IPS-11a (cell line): ENCODE measurements at regions not wholly inside any gene's neighbourhood (a gene's known extent, or its start where the extent isn't known, plus 50 kb on each side); places are given as distances from the start of the nearest gene placed in this dataset.
"Not testable (repeated sequence)": the region's sequence is repeated elsewhere in the genome, so short reads cannot be mapped to it uniquely, and the experiment has no call there.

ENCODE experiments used
- H3K4me3 ChIP-seq: one replicate; pipeline ENCODE4 v1.5.1; 2013; ENCODE audit warnings: low read depth, low read length, control low read depth

DNA sequence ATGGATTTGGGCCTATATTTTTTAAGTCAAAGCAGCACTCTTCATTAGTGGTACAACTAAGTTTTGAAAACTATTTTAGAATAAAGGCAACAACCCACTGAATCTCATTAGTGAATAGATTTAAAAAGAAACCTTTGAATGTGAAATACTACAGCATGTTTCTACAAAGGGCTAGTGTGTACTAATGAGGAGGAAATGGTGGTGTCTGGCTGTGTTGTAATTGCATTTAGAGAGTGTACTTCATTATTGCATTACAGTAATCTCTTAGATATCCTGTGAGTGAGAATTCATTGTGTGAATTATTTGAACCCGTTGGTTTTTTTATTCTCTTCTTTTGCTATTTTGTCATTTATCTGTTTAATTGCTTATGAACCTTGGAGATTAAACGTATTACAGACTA, 575.4 kb upstream of the FAM98A start:
- H3K4me3 ChIP-seq, result no peak overlapping the region

DNA sequence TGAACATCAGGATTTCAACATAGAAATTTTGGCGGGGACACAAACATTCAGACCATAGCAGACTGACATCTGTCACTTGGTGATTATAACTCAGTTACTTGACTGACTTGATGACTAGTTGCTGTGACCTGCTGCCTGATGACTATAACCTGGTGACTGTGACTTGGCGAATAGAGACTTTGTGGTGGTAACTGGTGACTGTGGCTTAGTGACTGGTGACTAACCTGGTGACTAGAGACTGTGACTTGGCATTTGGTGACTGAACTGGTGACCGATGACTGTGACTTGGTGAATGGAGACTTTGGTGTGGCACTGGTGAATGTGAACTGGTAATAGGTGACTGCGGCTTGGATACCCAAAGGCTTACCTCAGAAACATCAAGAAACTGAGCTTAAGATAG, 563.1 kb upstream of the FAM98A start:
- no peak overlapping the region for H3K4me3 ChIP-seq

DNA sequence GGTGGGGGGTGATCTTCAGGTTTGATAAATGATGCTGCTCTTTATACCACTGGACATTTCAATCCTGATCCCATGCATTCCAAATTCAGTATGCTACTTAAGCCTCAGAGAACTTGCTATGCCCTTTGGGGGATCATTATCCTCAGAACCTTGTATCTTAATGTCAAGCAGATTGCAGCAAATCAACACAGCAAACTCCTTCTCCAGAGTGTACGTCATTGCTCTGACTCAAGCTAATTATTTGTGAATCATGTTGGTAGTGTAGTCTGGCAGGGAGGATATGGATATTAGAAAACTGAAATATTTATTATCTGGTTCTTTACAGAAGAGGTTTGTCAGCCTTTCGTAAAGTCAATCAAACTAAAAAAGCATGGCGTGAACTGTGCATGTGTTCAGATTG, 562.5 kb upstream of the FAM98A start:
- H3K4me3 ChIP-seq, result no peak overlapping the region

DNA sequence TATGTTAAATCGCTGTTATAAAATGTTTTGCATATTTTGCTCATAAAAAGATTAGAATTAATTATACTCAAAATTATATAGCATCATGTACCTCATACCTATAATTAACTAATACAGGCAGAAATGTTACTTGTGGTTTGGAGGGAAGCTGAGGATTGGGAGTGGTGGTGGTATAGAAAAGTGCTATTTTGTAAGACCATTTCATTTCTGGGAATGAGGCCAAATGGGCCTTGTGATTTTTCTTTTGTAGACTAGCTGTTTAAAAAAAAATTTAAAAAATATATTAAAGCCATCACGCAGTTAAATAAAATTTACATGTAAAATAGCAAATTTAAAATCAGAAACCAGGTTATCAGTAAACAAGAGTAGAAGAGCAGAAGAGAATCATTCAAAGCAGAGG, 560.8 kb upstream of the FAM98A start:
- no peak overlapping the region for H3K4me3 ChIP-seq

DNA sequence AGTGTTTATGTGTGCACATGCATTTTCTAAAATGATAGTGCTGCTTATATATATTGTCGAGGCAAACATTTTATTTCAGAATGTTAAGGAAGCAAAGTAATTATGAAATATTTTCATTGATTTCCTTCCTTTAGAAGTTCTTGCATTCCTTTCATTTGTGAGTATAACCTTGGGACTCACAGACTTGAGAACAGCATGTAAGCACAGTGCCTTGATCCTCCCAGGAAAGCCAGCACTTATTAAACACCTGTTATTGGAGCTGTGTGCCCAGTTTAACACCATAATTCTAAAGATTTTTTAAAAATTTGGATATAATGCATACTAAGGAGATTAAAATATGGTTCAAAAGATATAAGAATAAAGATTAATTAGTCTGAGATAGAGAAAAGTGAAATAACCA, 554.4 kb upstream of the FAM98A start:
- H3K4me3 ChIP-seq, result no peak overlapping the region

DNA sequence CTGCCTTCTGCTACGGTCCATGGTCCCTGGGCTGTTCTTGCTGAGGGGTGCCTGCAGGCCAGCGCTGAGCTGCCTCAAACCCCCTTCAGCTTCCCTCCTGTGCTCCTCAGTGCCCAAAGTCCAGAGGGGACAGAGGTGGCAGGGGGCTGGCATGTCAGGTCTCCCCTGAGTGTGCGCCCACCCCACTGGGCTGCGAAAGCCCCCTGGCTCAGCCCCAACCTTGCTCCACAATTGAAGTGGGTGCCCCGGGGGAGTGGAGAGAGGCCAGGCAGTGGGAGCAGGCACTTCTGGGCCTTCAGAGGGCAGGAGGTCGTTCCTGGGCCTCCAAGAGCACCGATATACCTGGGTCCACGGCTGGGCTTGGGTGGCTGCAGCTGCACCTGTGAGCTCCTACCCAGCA, 548.7 kb upstream of the FAM98A start:
- H3K4me3 ChIP-seq, result no peak overlapping the region

DNA sequence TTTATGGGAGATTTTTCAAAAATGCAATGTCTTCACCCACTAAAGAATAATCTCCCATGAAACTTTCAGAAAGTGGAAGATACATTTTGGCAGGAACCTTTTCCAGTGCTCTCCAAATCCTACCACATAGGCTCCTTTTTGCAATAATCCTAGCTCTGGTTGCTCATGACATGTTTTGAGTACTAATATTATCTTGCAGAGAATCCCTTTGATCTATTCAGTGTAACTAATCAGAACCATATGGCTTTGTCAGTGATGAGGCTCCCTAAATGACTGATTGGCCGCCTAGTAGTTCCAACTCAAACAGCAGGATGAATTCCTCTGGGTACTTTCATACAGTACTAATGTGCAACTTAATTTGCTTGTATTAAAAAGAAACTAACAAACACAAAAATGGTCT, 544.0 kb upstream of the FAM98A start:
- no peak overlapping the region for H3K4me3 ChIP-seq

DNA sequence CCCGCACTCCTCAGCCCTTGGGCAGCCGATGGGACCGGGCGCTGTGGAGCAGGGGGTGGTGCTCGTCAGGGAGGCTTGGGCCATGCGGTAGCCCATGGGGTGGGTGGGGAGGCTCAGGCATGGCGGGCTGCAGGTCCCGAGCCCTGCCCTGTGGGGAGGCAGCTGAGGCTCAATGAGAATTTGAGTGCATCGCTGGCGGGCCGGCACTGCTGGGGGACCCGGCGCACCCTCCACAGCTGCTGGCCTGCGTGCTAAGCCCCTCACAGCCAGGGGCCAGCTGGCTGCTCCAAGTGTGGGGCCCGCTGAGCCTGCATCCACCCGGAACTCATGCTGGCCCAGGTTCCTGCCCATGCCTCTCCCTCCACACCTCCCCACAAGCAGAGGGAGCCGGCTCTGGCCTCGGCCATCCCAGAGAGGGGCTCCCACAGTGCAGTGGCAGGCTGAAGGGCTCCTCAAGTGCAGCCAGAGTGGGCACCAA, 543.5 kb upstream of the FAM98A start:
- H3K4me3 ChIP-seq, result not testable (repeated sequence)

DNA sequence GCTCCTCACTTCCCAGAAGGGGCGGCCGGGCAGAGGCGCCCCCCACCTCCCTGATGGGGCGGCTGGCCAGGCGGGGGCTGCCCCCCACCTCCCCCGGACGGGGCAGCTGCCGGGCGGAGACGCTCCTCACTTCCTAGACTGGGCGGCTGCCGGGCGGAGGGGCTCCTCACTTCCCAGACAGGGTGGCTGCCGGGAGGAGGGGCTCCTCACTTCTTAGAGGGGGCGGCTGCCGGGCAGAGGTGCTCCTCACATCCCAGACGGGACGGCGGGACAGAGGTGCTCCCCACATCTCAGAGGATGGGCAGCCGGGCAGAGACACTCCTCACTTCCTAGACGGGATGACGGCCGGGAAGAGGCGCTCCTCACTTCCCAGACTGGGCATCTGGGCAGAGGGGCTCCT, 534.0 kb upstream of the FAM98A start:
- not testable (repeated sequence) for H3K4me3 ChIP-seq

DNA sequence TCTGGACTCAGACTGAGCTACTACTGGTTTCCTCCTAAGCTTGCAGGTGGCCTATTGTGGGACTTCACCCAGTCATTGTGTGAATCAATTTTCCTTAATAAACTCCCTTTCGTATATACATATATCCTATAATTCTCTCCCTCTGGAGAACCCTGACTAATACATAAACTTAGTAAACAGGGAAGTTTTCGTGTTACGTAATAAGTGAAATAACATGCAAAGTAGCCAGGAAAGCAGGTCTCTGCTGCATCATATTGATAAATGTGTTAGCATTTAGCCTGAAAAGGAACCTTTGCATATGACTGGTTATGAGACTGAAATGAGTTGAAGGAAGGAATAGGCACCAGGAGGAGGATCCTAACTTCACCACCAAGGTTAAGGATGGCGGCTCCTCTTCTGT, 527.2 kb upstream of the FAM98A start:
- no peak overlapping the region for H3K4me3 ChIP-seq

DNA sequence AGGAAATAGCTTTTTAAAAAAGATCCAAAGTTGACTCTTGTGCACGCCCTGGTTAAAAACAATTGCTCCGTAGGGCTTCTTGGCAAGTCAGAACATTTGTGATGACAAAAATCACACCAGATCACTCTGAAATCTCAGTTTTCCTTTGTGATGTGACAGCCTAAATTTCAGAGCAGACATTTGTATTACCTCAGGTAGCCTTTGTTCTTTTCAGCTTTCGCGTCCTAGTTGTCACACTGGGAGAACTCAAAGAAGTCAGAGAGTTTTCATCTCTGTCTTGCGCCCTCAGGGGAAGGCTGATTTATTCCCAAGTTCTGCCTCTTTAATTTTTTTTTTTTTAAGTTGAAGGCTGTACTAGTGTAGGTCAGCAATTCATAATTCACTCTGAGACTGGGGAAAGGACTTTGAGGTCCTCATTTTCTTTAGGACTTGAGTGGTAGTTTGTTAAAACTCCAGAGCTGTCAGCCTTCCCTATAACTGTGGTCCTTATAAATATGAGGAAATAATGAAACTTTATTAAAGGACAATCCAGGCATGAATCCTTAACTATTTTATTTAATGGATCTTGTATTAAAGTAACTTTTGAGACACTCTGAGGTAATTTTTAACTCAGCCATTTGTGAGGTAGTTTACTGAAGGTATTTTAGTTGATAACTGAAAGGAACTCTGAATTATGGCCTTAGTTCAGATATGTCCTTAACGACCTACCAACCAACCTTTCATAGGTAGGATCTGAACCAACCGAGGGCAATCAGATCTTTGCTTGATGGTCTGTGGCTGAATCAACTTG, 525.1 kb upstream of the FAM98A start:
- H3K4me3 ChIP-seq, result no peak overlapping the region

DNA sequence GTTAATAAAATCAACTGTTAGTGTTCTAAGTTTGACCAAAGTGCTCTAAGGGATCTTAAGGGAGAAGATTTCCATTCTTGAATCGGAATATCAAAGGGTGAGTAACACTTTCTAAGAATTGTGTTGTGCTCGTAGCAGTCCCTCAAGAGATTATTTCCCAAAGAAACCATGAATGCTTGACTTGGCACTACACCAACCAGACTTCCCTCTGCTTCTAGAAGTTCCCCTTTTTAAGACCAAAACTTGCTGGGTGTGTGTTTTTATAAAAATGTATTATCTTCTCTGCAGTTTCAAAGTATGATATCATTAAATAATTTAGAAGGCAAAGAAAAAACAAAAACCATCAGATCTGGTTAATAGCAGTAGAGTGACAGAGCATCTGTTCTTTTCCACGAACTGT, 522.0 kb upstream of the FAM98A start:
- H3K4me3 ChIP-seq, result no peak overlapping the region

DNA sequence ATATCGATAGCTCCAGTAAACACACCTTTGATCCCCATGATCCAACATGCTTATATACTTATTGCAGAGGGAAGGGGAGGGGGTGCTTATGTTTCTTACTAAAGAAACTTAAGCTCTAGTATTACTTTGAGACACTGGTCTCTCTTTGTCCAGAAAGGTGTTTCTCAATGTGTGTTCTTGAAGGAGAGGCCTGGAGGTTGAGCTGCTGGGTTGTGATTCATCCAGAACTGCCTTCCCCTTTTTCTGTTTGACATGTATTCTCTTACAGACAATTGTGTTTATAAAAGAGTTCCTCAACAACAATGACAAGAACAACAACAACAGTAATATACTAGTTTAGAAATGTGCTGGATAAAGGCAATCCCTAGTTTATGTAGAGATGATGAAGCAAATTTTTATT, 516.0 kb upstream of the FAM98A start:
- H3K4me3 ChIP-seq, result no peak overlapping the region

DNA sequence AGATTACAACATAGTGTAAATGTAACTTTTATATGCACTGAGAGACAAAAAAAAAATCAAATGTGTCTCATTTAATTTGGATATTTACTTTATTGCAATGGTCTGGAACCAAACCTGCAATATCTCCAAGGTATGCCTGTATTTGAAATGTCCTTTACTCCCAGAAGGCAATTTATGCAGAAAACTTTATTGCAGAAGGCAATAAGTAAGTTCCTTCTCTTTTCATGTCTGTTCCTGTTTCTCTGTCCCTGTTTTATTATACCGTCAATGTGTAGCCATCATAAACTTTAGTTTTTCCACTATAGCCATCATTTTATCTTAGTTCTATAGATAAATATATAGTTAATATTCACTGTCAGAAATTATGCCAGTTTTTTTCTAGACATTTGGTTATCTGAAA, 513.1 kb upstream of the FAM98A start:
- no peak overlapping the region for H3K4me3 ChIP-seq

DNA sequence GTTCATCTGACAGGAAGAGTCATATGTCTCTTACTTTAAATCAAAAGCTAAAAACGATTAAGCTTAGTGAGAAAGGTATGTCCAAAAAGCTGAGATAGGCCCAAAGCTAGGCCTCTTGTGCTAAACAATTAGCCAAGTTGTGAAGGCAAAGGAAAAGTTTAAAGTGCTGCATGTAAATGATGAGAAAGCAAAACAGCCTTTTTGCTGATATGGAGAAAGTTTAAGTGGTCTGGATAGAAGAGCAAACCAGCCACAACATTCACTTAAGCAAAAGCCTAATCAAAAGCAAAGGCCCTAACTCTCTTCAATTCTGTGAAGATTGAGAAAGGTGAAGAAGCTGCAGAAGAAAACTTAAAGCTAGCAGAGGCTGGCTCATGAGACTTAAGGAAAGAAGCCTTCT, 511.3 kb upstream of the FAM98A start:
- no peak overlapping the region for H3K4me3 ChIP-seq

DNA sequence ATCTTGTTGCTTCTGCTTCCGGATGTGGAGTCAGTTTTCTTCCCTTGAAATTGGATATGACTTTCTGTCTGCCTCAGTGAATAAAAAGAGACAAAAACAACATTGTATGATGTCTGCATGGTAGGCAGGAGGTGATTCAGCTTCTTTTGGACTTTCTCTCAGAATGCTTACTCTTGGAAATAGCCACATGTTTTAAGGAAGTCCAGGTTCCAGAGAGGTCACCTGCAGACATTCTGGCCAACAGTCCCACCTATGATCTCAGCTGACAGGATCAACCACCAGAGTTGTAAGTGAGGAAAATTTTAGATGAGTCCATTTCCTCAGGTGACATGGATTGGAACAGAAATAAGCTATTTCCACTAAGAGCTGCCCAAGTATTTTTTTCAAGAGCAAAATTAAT, 508.7 kb upstream of the FAM98A start:
- no peak overlapping the region for H3K4me3 ChIP-seq

DNA sequence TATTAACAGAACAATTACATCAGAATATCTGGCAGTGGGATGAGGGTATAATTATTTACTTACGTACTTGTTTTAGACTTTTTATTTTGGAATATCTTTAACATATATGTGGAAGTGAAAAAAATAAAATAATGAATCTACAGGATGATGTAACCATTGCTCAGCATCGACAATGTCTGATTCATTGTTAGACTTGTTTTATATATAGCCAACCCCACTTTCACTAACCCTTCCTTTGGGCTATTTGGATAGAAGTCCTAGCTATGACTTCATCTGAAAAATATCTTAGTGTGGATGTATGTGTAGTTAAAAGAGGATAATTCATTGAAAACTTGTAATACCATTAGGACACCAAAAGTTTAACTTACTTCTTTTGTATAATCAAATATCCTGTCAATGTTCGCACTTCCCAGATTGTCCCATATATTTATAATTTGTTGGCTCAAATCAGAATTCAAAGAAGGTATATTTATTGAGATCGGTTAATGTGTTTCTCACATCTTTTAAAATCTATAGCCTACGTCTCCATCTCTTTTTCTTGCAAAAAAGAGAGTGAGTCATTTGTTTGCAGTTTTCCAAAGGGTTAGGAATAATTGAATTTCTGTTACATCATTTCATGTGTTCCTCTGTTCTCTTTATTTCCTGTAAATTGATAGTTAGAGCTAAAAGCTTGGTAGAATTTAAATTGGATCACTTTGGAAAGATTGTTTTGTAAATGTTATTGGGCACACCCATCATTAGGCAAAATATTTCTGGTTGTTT, 506.1 kb upstream of the FAM98A start:
- no peak overlapping the region for H3K4me3 ChIP-seq

DNA sequence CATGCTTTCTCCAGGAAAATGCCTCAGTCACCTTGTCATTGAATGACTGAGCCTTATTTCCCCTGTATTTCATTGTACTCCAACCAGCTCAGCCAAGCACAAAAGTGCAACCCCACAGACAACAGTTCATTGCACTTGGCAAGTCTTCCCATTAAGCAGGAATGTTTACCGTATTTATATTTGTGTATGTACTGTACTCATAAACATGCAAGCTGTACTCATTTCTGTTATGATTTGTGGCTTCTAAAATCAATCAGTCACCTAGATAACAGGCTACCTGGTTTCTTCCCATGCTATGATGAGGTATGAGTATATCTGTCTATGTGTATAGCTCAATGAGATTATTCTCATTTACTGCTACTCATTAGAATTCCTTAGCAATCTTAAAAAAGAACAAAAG, 505.5 kb upstream of the FAM98A start:
- H3K4me3 ChIP-seq, result no peak overlapping the region

DNA sequence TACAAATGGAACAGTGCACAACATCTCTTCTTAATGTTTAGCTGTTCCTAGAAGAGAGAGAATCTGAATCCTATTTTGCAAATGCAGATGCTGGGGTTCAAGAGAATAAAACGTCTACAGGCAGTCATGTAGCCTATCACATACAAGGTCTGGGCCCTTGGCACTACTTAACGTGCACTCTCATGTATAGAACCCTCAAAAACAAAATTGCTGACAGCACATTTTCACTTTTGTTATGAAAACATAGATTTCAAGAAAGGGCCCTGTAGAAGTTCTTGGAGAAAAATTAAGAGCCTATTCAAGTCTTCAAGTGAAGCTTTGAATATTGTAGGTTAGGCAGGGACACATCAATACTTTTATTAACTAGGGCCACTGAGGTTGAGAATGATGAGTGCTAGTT, 504.3 kb upstream of the FAM98A start:
- no peak overlapping the region for H3K4me3 ChIP-seq

DNA sequence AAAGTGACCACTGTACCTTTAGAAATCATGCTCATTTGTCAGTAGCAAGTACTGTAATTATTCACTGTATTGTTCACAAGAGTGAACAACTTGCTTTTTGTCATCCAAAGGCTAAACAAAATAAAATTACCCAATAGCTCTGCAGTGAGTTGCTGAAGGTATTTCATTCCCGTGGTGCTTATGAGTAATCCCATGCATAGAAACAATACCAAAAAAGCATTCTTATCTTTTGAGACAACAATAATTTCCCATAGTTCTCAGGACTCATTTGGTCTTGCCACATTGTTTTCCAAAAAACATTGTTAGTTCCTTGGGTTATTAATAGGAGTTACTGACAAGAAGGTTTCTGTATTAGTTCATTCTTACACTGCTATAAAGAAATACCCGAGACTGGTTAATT, 503.2 kb upstream of the FAM98A start:
- no peak overlapping the region for H3K4me3 ChIP-seq

DNA sequence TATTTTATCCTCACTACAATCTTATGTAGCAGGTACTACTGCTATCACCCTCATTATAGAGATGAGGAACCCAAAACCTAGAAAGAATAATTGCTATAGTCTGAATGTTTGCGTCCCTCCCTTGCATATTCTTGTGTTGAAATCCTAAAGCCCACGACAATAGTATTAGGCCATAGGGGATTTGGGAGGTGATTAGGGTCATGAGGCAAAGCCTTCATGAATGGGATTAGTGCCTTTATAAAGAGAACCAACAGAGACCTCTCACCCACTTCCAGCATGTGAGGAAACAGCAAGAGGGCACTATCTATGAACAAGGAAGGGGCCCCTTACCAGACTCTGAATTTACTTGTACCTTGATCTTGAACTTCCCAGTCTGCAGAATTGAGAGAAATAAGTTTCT, 500.3 kb upstream of the FAM98A start:
- no peak overlapping the region for H3K4me3 ChIP-seq

DNA sequence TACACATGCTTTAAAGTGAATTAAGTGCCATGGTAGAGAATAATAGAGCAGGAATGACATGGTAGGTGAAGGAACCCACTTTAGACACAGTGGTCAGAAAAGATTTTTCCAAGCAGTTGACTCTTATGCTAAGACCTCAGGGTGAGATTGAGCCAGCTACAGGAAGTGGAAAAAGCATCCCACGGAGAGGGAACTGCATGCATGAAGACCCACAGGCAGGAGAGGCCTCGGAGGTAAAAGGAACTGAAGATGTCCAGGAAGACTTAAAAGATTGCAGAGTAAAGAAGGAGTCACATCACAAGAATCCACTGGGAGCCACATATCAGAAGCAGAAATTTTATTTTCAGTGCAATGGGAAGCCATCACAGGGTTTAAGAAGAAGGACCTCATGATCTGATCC, 499.2 kb upstream of the FAM98A start:
- H3K4me3 ChIP-seq, result no peak overlapping the region
